Hematopoietic multipotent progenitor cell treated with erythropoietin and hydrocortisone succinate and interleukin-3 and kit ligand, for 4 days (in vitro differentiated cells): ENCODE measurements at regions not wholly inside any gene's neighbourhood (a gene's known extent, or its start where the extent isn't known, plus 50 kb on each side); places are given as distances from the start of the nearest gene placed in this dataset.

ENCODE experiments used
- DNase-seq: peaks from one replicate; pipeline ENCODE4 v3.0.0-alpha.2; 2015

DNA sequence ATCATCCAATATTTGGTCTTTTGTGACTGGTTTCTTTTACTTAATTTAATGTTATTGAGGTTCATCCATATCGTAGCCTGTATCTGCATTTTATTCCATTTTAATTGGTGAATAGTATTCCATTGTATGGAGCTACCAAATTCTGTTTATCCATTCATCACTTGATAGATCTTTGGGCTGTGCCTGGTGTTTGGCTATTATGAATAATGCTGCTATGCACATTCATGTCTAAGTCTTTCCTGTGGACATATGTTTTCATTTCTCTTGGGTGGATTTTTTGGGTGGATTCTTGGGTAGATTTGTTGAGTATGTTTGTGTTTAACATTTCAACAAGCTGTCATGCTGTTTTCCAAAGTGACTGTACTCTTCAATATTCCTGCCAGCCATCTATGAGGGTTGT is 52.5 kb upstream of the NEDD4L start:
- no peak for DNase-seq

DNA sequence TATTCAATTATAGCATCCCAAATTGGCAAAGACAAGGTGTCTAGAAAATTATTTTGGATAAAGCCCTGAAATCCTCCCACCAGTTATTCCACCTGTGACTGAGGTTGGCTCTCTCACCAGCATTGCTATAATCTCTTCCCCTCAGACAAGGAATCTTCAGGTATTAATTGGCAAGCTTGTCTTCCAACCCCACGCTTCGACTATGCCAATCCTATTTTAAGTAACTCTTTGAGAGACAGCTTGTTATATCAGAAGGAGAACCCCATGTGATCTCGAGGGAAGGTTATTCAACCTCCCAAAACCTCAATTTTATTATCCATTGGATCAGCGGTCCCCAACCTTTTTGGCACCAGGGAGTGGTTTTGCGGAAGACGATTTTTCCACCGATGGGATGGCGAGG is 54.5 kb upstream of the NEDD4L start:
- no peak for DNase-seq

DNA sequence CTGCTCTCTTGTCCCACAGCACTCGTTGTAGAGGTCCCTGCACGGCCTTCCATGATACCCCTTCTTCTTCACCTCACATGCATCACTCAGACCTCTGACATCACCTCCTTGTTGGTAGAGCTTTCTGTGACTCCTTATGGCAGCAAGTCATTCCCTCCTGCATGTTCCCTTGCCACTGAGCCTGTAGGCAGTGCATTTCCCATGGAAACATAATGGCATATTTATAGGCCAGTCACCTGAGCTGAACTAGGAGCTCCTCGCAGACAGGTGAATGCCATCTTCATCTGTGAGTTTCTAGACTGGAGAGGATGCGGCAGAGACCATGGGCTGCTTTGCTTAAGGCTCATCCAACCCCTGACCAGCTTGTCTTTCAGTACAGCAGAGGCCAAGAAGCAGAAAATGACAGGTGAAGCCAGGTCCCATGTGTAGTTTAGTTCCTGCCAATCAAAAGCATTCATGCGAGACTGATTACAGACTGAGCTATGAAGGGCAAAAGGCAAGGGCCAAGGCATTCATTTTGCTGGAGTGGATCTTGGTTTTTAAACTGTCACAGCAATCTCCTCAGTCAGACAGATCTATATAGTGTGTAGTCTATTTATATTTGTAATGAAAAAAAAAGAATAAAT is 59.4 kb upstream of the NEDD4L start:
- no peak for DNase-seq

DNA sequence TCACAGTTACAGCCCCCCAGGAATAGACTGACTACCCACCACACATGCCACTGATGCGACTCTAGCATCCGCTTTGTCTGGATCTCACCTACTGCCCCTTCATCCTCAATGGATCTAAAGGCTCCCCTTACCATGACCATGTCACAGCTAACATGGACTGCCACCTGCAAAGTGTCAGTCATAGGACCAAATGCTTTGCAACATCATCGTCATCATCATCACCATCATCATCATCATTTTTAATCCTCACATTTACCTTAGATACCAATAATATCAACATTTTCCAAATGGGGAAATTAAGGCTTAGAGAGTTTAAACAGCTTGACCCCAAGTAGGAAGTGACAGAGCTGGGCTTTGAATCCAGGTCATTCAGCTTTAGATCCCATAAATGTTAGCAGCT is 60.1 kb upstream of the NEDD4L start:
- DNase-seq: no peak

DNA sequence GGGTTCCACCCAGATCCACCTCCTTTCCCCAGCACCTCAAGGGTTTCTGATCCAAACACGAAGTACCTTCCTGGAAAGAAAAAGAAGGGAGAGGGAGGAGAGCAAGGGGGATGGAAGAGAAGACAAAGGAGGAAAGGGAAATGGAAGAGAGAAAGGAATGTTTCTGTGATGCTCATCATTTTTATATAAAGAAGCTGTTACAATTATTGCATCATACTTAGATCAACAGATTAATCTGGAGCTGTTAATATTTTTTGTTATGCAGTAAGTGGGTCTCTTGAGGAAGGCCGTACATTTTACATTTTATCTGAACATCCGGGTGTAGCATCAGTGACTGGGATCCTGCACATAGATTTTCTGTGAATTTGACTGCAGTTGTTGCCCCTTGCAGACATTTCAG is 60.6 kb upstream of the NEDD4L start:
- DNase-seq: no peak

DNA sequence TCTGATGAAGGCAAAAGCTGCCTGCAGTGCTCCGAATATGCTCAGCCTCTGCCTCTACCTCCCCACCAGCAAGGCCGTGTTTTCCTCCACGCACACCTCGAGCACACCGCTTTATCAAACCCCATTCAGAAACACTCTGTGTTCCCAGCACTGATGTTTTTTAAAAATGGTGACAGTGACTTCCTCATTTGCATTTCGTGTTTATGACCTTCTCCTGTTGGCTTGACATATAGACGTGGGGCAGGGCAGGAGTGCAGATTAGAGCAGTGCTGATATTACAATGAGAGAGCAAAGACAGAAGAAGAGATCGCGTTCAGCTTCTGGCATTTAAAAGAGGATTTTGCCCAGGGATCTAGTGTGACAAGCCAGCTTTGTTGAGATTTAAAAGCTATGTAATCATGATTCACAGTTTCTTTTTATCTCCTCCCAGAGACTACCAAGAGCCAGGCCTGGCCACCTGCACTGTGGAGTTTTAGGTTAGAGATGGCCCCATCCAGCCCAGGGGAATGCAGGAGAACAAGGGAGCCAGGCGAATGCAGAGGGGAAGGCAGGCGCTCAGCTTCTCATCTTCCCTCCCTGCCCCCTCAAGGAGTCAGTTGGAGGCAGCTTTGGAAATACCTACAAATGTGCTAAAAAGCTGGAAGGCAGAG is 61.5 kb upstream of the NEDD4L start:
- DNase-seq: peak; percentile 52

DNA sequence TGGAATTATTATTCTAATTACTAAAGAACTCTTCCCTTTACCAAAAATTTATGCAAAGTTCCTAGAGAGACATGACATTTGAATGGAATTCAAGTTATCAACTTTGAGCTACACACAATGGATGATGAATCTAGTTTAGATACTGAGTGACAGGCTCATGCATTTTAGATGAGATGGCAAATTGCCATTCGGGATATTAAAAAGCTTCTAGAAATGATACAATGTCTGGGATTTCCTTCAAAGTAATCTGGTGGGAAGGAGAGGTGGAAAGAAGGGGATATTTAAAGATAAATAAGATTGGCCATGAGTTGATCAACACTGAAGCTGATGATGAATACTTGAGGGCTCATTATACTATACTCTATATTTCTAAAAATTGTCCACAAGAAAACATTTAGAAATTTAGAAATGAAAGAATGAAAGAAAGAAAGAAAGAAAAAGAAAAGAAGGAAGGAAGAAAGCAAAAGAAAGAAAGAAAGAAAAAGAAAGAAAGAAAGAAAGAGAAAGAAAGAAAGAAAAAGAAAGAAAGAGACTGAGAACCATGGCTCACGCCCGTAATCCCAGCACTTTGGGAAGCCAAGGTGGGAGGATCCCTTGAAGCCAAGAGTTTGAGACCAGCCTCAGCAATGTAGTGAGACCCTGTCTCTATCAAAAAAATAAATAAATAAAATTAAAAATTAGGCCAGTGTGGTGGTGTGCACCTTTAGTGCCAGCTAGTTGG is 62.6 kb upstream of the NEDD4L start:
- DNase-seq: no peak

DNA sequence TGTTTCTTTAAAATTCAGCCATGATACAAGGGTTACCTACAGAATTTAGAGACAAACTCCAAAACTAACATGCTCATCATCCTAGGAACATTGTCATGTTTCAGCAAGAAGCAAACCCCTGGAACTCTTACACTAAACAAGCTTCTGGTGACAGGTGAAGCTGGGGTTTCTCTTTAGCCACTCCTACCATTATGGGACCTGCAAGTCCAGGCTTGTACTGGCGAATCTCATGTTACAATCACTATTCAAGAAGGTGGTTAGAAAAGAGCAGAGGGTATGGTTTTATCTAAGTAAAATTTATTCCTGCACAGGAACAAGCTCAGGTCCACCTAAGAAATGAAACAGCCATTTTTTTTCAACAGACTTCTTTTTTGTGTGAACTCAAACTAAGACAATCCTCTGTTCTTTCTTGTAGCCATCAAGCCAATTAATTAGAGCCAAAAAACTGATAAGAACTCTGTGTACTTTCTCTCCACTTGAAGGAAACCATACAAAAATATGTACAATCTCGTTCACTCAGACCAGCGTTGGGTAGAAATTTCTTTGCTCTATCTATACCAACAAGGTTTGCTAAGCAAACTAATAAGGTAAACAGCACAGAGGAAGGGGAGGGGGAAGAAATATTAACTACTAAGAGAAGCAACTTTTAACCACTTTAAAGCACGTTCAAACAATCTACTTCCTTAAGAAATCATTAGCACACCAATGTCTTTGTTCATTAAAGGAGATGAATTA is 63.3 kb upstream of the NEDD4L start:
- DNase-seq: no peak

DNA sequence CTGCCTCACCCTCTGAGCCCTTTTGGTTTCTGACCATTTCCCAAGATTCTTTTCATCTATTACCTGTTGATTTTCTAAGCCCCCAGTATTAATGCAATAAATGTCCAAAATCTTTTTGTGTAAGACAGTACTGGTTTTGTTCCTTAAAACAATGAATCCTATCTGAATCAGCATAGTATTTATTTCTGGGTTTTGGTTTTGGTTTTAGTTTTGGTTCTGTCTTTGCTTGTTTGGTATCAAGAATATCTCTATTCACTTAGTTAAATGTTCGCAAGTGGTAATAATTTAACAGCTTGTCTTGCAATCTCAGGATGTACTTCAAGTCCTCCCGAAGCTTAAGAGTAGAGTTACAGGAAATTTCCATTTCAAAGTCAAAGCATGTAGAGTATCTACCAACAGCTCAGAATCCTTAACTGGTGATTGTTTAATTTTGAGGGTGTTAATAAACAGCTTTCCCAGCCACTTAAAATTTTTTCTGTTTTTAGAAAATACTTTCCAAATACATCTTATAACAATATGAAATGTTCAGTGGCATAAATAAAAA is 67.7 kb upstream of the NEDD4L start:
- DNase-seq: no peak

DNA sequence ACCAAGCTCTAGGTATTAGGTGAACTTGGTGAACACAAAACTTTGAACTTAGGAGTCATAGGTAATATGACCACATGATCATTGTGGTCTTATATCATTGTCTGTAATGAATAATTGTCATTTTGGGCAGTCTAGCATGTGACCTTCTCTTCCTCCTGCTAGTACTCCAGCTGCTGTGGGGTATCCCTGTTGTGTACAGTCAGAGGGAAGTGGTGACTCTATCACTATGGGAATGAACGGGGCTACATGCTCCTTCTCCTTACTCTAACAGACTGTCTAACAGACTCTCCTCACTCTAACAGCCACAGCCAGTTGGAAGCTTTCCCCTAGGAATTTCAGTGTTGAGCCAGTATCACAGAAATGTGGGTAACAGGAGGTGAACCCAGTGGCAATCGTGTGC is 68.2 kb upstream of the NEDD4L start:
- DNase-seq: no peak

DNA sequence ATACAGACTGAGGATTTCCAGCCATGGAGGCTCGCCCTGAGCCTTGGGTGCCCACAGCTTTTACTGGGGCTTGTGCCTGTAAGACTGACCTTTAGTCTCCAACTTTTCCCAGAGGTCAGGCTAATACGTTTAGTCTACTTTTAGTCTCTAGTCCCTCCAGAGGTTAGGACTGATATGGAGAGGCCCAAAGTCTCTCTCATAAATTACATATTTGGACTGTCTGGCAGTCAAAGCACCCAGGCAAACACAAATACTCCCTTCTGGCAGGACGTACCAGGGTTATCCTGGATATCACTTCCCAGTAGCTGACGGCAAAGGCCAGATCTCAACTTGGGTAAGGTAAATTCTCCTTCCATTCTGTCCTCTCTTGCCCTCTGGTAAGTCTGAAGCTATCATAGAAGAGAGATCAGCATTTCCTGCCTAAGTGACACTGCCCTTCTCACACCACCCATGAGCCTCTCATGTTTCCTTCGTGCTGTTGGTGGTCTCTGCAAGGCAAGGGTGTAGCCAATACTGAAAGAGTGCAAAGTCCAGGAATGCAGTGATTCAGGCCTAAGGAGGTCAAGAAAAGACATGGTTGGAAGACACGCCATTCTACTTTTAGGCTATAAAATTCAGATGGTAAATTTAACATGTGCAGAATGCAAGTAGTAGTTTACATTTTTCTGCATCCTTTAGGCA is 69.3 kb upstream of the NEDD4L start:
- DNase-seq: no peak

DNA sequence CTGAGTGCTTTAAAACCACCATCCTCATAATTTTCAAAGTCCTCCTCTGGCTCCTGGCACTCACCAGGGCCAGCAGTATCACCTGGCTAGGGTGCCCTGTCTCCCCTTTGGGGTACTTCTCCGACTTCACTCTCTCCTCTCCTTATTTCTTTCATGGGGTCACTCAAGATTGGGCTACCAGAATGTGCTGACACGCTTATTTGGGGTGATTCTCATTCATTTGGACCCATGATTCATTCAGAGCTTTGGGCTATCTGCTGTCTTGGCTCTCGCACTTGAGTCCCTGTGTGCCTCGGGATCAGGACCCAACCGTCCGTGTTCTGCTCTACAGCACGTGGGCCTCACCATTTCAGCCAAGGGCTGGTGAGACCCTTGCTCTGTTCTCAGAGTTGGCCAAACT is 70.1 kb upstream of the NEDD4L start:
- DNase-seq: no peak

DNA sequence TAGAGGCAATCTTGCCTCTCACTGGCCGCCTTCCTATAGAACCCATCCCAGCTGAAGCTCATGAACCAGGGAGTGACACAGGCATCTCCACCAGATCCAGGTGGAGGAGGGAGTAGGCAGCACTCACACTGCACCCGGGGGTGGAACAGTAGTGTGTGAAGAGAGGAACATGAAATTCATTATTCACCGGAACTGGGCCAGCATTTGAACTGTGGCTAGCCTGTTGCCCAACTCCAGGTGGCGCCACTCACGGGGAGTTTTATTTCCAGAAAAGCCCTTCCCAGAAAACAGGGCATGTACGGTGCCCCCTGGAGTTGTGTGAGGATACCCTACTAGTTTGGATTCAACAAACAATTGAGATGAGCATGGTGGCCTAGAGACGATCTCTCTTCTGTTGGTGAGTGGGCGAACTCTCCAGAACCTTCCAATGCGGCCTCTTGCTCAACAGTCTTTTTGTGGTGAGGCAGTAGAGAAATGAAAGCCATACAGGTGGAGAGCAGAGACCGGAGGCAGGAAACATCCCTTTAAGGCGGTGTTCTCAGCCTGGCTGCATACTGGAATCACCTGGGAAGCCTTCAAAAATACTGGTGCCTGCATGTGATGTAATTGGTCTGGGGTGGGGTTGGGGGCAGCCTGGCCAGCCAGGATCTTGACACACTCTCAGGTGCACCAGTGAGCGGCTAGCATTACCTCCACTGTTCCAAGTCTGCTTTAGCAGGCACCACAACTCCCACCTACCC is 73.5 kb upstream of the NEDD4L start:
- DNase-seq: peak; percentile 30

DNA sequence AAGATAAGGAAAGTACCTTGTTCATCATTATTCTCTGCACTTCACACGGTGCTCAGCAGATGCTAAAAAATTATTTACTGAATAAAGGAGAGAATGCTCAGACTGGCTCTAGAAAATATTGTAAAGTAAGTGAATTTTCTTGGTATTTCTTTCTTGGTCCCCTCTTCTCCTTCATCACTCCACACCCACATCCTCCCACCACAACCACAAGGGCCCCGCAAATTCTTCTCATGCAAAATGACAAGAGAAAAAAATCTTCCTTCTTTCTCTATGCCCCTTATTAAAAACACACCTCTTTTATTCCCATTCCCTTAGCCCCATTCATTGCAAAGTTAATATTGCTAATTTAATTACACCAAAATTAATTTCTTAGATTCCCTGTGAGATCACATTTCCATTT is 74.2 kb upstream of the NEDD4L start:
- DNase-seq: peak; percentile 13

DNA sequence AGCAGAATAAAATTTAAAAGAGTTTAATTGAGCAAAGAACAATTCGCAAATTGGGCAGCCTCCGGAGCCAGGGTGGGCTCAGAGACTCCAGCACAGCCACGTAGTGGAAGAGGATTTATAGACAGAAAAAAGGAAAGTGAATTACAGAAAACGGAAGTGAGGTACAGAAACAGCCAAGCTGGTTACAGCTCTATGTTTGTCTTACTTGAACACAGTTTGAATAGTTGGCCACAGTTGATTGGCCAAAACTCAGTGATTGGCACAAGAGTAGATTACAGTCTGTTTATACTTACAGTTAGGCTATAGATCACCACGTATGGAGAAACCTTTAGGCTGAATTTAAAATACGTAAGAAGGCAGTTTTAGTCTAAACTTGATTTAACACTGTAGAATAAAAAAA is 78.8 kb upstream of the NEDD4L start:
- DNase-seq: no peak

DNA sequence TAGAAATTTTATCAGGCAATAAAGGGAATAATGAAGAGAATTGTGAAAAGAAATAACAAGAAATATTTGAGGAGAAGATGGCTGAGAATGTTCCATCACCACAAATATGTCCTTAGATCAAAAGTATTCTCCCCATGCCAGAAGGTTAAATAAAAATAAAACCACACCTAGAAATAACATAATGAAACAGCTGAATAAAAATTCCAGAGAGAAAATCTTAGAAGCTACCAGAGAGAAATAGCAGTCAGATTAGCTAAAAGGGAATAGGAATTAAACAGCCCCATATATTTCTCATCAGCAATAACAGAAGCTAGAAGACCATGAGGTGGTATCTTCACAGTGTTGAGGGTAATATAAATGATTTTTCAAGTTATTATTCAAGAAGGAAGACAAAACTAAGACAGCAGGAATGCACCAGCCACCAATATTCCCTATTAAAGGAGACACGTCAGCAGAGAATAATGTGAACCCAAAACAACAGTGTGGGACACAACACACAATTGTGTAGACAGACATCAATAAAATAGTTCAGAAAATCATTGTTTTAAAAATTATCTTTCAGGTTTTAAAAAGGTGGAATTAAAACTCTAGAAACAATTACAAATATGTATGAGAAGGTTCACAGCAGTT is 82.0 kb upstream of the NEDD4L start:
- DNase-seq: no peak

DNA sequence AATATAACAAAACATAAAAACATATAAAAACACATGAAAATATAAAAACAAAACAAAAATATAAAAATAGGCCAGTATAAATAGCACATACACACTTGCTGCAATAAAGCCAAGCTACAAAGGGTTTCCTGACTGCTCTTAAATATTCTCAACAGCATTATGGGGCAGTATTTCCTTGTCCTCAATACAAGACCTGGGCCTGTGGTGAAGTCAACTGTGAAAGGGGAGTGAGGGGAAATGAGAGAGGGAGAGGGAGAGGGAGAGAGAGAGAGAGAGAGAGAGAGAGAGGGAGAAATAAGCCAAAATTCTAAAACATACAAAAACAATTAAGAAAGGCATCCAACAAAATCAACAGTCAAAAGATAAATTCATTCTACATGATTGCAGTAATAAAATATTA is 82.6 kb upstream of the NEDD4L start:
- no peak for DNase-seq

DNA sequence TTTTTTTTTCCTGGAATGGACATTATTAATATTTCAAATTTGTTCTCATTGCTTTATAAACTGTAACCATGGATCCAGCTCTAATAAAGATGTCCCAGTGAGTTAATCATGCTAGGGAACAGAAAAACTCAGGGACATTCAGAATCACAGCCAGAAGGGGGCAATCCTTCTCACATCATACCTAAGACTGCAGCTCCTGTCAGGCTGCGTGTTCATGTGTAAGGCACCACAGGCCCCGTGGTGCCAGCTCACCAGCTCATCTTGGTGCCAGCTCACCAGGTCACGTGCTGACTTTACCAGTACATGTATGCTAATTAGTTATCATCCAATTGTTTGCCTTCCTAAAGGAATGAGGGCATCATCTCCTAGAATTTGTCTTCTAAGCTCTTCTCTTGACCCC is 84.7 kb upstream of the NEDD4L start:
- peak; percentile 73 for DNase-seq

DNA sequence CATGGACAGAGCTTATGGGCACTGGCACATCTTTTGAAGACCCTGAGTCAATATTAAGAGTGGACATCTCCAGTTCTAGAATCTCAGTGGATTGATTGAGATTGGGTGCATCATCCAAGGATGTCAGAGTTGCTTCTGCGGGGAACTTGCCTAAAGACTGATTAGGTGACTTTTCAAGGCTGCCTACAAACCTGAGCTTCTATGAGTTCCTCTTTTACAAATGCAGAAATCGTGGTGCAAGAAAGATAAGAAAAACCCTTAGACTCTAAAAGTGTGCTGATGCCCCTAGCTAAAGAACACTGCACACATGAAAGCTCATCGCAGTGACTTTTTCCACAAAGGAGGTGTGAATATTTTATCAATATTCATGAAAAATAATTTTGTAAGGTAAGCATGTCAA is 86.8 kb upstream of the NEDD4L start:
- DNase-seq: peak; percentile 57

DNA sequence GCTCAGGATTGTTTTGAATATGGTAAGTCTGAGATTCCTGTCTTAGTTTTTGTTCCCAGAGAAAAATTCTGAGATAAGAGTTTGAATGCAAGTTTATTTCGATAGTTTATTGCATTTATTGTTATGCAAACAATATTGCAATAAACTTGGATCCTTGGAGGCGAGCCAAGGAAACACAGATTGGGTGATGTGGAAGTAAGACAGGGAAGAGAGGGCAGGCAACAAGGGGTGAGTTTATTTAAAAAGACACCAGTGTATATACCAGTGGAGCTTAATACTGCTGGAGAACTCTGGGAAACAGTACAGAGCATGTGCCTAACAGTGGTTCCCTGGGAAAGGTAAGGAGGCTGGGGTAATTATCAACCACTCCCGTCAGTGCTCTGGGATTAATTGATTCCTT is 87.5 kb upstream of the NEDD4L start:
- no peak for DNase-seq

DNA sequence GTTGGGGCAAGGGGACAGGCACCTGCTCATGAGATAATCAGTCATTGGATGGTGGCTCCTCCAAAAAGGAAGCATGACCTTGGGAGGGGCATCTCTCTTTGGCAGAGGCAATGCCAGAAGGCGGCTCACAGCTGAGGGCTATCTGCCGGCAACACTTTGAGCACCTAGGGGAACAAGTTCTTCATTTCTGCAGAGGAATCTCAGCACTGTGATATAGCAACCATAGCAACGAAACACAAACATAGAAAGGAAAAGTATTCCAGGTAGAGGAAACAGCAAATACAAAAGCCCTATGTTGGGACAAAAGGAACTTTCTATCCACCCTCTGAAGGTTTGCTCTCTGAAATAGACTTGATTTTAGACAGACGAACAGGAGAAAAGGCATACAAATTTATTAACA is 89.1 kb upstream of the NEDD4L start:
- DNase-seq: no peak

DNA sequence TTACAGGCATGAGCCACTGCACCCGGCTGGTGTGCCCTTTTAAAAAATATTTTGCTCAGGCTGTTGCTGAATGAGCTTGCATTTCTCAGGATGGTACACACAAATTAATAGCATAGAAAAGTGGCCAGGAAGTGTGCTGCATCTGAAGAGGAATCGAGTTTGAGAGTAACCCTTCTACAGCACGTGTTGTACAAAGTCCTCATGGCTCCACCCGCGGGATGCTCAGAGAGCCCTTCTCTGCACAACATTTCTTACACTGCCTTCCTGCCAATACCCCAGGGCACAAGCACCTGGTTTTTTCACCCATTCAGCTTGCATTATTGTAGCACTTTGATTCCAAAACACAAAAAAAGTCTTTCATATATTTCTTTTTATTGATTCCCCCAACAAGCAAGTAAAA is 90.1 kb upstream of the NEDD4L start:
- DNase-seq: no peak
